ENCODE measurements at regions not wholly inside any gene's neighbourhood (a gene's known extent, or its start where the extent isn't known, plus 50 kb on each side); places are given as distances from the start of the nearest gene placed in this dataset.

- TF ChIP-seq, protein P1, sequence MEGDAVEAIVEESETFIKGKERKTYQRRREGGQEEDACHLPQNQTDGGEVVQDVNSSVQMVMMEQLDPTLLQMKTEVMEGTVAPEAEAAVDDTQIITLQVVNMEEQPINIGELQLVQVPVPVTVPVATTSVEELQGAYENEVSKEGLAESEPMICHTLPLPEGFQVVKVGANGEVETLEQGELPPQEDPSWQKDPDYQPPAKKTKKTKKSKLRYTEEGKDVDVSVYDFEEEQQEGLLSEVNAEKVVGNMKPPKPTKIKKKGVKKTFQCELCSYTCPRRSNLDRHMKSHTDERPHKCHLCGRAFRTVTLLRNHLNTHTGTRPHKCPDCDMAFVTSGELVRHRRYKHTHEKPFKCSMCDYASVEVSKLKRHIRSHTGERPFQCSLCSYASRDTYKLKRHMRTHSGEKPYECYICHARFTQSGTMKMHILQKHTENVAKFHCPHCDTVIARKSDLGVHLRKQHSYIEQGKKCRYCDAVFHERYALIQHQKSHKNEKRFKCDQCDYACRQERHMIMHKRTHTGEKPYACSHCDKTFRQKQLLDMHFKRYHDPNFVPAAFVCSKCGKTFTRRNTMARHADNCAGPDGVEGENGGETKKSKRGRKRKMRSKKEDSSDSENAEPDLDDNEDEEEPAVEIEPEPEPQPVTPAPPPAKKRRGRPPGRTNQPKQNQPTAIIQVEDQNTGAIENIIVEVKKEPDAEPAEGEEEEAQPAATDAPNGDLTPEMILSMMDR (IDR thresholded peaks at IDR 0.05), result no peak
- TF ChIP-seq POLR2A (IDR thresholded peaks at IDR 0.05), result no peak
- no peak for TF ChIP-seq EP300 (IDR thresholded peaks at IDR 0.05)
Observed at GRCh38 chr2:186972281-186972970, 123.5 kb upstream of the ZSWIM2 start.

Data from tibial nerve (tissue), 4 donors.